HEK293T (cell line): ENCODE measurements at regions not wholly inside any gene's neighbourhood (a gene's known extent, or its start where the extent isn't known, plus 50 kb on each side); places are given as distances from the start of the nearest gene placed in this dataset.

Source experiments
- CTCF ChIA-PET: fragments of 350-600 bp; formaldehyde crosslinking; extraction: SDS; loops from one replicate; lab custom pipeline; 2021; ENCODE audit warnings: antibody characterized with exemption, inconsistent platforms; lab: Yijun Ruan, JAX
- POLR2A ChIA-PET: fragments of 350-600 bp; formaldehyde crosslinking; extraction: SDS; loops from one replicate; lab custom pipeline; 2020; ENCODE audit warnings: antibody characterized with exemption, inconsistent platforms; lab: Yijun Ruan, JAX
- DNase-seq: peaks from one replicate; pipeline ENCODE4 v3.0.0; 2012; ENCODE audit warnings: mixed read lengths; ENCODE audit errors: extremely low spot score
- BHLHE40 ChIP-seq: fragments of 450-650 bp; IDR thresholded peaks from 2 replicates; pipeline ENCODE4 v1.6.1; 2016; ENCODE audit warnings: mild to moderate bottlenecking, moderate library complexity, borderline replicate concordance
- FOXA1 ChIP-seq: fragments of 450-650 bp; IDR thresholded peaks from 2 replicates; pipeline ENCODE4 v1.6.1; 2016; ENCODE audit warnings: mild to moderate bottlenecking
- FOXM1 ChIP-seq: fragments of 450-650 bp; IDR thresholded peaks from 2 replicates; pipeline ENCODE4 v1.6.1; 2017; ENCODE audit warnings: mild to moderate bottlenecking, borderline replicate concordance
- NFRKB ChIP-seq: fragments of 450-650 bp; IDR thresholded peaks from 2 replicates; pipeline ENCODE4 v1.6.1; 2016; ENCODE audit warnings: mild to moderate bottlenecking, moderate library complexity
- TF ChIP-seq, protein P1 (sequence below): fragments of 450-650 bp; IDR thresholded peaks from 2 replicates; pipeline ENCODE4 v1.6.1; 2016

DNA sequence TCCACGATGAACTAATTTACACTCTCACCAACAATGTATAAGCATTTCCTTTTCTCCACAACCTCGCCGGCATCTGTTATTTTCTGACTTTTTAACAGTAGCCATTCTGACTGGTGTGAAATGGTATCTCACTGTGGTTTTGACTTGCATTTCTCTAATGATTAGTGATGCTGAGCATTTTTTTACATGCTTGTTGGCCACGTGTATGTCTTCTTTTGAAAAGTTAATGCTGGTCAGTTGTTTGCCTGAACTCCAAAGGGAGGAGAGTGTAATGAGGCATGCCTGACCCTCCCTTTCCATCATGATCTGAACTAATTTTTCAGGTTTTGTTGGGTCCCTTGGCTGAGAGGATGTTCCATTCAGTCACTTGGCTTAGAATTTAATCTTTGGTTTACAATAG is 50.7 kb upstream of the SVIL start:
- ChIA-PET POLR2A (no interaction called here), CTCF (interaction anchor here (0.8 kb wide), 1 partner anchor 117 kb away, joined by 3 read pairs; no protein-coding TSS in a partner anchor)
- no peak for DNase-seq
- TF ChIP-seq BHLHE40 (no peak), FOXM1 (no peak), FOXA1 (no peak), NFRKB (no peak)
- TF ChIP-seq, protein P1, sequence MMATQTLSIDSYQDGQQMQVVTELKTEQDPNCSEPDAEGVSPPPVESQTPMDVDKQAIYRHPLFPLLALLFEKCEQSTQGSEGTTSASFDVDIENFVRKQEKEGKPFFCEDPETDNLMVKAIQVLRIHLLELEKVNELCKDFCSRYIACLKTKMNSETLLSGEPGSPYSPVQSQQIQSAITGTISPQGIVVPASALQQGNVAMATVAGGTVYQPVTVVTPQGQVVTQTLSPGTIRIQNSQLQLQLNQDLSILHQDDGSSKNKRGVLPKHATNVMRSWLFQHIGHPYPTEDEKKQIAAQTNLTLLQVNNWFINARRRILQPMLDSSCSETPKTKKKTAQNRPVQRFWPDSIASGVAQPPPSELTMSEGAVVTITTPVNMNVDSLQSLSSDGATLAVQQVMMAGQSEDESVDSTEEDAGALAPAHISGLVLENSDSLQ = no peak
